ENCODE measurements at regions not wholly inside any gene's neighbourhood (a gene's known extent, or its start where the extent isn't known, plus 50 kb on each side); places are given as distances from the start of the nearest gene placed in this dataset.

DNA sequence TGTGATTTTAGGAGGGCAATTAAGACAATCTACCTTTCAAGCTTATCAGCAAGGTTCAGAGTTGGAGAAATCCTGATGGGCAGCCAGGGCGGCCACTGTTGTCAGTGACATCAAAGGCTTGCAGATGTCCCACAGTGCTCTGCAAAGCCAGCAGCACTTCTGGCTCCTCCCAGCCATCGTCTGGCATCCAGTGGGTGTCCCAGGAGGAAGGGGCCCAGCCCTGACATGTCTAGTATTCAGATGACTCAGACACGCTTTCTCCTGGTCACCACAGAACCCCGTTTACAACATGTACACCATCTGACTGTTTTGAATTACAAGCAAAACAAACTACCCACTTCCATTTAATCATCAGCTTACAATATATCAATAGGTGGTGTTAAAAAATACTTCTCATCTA, 61.4 kb downstream of the CYRIA start:
- Histone ChIP-seq H3K27me3 (no peaks in the 10 kb centered on the region), H3K36me3 (no peaks in the 10 kb centered on the region), H3K27ac (no peak overlapping the region), H3K4me1 (peaks cover 0 to 11% (median 0%) of the 10 kb centered on the region in 3 donors), H3K9me3 (no peaks in the 10 kb centered on the region), H3K4me3 (no peak overlapping the region)
- ATAC-seq = no peak
- 60% methylated on average over 2 of the region's 4 CpGs; no CpG with 5 or more reads in 1 of the 2 donors for WGBS, 2 donors (ENCODE audit: low coverage in 1 of 2)
- TF ChIP-seq, protein P1, sequence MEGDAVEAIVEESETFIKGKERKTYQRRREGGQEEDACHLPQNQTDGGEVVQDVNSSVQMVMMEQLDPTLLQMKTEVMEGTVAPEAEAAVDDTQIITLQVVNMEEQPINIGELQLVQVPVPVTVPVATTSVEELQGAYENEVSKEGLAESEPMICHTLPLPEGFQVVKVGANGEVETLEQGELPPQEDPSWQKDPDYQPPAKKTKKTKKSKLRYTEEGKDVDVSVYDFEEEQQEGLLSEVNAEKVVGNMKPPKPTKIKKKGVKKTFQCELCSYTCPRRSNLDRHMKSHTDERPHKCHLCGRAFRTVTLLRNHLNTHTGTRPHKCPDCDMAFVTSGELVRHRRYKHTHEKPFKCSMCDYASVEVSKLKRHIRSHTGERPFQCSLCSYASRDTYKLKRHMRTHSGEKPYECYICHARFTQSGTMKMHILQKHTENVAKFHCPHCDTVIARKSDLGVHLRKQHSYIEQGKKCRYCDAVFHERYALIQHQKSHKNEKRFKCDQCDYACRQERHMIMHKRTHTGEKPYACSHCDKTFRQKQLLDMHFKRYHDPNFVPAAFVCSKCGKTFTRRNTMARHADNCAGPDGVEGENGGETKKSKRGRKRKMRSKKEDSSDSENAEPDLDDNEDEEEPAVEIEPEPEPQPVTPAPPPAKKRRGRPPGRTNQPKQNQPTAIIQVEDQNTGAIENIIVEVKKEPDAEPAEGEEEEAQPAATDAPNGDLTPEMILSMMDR (IDR thresholded peaks at IDR 0.05) = no peak
- no peak for TF ChIP-seq POLR2AphosphoS5 (IDR thresholded peaks at IDR 0.05)
- TF ChIP-seq POLR2A (IDR thresholded peaks at IDR 0.05) = no peak
- no peak for TF ChIP-seq EP300 (IDR thresholded peaks at IDR 0.05)

GRCh38 chr2:16591370-16591933, 74.2 kb downstream of the CYRIA start:
- peaks cover 0 to 13% of the 10 kb centered on the region in 2 donors for H3K36me3 ChIP-seq
- H3K4me1 ChIP-seq = no peaks in the 10 kb centered on the region
- H3K4me3 ChIP-seq = no peak overlapping the region
- H3K27ac ChIP-seq = no peak overlapping the region
- no peaks in the 10 kb centered on the region for H3K27me3 ChIP-seq
- TF ChIP-seq POLR2AphosphoS5 (IDR thresholded peaks at IDR 0.05) (no peak), EP300 (IDR thresholded peaks at IDR 0.05) (no peak), POLR2A (IDR thresholded peaks at IDR 0.05) (no peak)
- TF ChIP-seq, protein P1 (IDR thresholded peaks at IDR 0.05) = no peak
- no peak for ATAC-seq
- H3K9me3 ChIP-seq = no peaks in the 10 kb centered on the region
- WGBS, 2 donors (ENCODE audit: low coverage in 1 of 2) = 71 to 77% methylated on average over 1 to 3 of the region's 3 CpGs

- ATAC-seq = no peak
- 60 to 77% methylated on average over 3 of the region's 3 CpGs for WGBS, 2 donors (ENCODE audit: low coverage in 1 of 2)
- Histone ChIP-seq H3K4me1 (no peaks in the 10 kb centered on the region), H3K36me3 (peaks cover 0 to 14% of the 10 kb centered on the region in 2 donors), H3K27ac (no peak overlapping the region), H3K27me3 (no peaks in the 10 kb centered on the region), H3K4me3 (no peak overlapping the region), H3K9me3 (no peaks in the 10 kb centered on the region)
- no peak for TF ChIP-seq POLR2A (IDR thresholded peaks at IDR 0.05)
- no peak for TF ChIP-seq POLR2AphosphoS5 (IDR thresholded peaks at IDR 0.05)
- no peak for TF ChIP-seq EP300 (IDR thresholded peaks at IDR 0.05)
- TF ChIP-seq, protein P1 (IDR thresholded peaks at IDR 0.05) = no peak
Observed at GRCh38 chr2:16589465-16589864, 76.2 kb downstream of the CYRIA start.

DNA sequence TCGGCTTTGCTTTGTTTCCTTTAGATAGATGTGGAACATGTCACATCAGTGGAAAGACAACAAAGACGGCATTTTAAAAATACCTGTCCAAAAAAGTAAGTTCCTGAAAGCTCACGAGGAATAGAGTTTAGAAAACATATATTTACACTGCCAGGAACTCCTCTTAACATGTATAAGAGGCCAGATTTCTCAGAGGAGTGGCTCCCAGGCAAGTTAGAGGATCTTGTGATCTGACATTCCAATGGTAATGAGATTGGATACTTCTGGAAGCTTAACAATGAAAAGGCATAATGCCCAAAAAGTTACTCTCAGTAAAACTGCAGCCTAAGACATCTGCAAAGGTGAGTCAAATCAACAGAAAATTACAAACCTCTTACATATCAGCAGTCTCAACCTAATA, 77.1 kb downstream of the CYRIA start:
- no peak overlapping the region for H3K27ac ChIP-seq
- TF ChIP-seq, protein P1 (IDR thresholded peaks at IDR 0.05) = no peak
- no peak for TF ChIP-seq EP300 (IDR thresholded peaks at IDR 0.05)
- TF ChIP-seq POLR2AphosphoS5 (IDR thresholded peaks at IDR 0.05) = no peak
- no peak for TF ChIP-seq POLR2A (IDR thresholded peaks at IDR 0.05)
- peaks cover 0 to 14% of the 10 kb centered on the region in 2 donors for H3K36me3 ChIP-seq
- H3K9me3 ChIP-seq = no peaks in the 10 kb centered on the region
- 68 to 69% methylated on average over 3 of the region's 3 CpGs for WGBS, 2 donors (ENCODE audit: low coverage in 1 of 2)
- H3K4me1 ChIP-seq = peaks cover 0 to 4% (median 0%) of the 10 kb centered on the region in 3 donors
- H3K27me3 ChIP-seq = no peaks in the 10 kb centered on the region
- no peak for ATAC-seq
- H3K4me3 ChIP-seq = no peak overlapping the region

DNA sequence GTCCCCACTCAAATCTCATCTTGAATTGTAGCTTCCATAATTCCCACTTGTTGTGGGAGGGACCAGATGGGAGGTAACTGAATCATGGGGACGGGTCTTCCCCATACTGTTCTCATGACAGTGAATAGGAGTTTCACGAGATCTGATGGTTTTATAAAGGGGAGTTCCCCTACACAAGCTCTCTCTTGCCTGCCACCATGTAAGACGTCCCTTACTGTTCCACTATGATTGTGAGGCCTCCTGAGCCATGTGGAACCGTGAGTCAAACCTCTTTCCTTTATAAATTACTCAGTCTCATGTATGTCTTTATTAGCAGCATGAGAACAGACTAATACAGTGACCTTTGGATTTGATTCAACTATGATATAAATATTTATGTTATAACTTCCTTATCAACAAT, 78.0 kb downstream of the CYRIA start:
- ATAC-seq = no peak
- Histone ChIP-seq H3K27me3 (no peaks in the 10 kb centered on the region), H3K9me3 (no peaks in the 10 kb centered on the region), H3K27ac (no peak overlapping the region), H3K4me3 (no peak overlapping the region), H3K4me1 (peaks cover 0 to 4% (median 0%) of the 10 kb centered on the region in 3 donors), H3K36me3 (peaks cover 0 to 18% of the 10 kb centered on the region in 2 donors)
- no peak for TF ChIP-seq POLR2A (IDR thresholded peaks at IDR 0.05)
- no peak for TF ChIP-seq EP300 (IDR thresholded peaks at IDR 0.05)
- TF ChIP-seq, protein P1 (IDR thresholded peaks at IDR 0.05) = no peak
- TF ChIP-seq POLR2AphosphoS5 (IDR thresholded peaks at IDR 0.05) = no peak
- WGBS, 2 donors (ENCODE audit: low coverage in 1 of 2) = 67 to 70% methylated on average over 3 to 4 of the region's 4 CpGs

Data from gastroesophageal sphincter (tissue), 4 donors.